HG03378 (cell line): ENCODE measurements at regions not wholly inside any gene's neighbourhood (a gene's known extent, or its start where the extent isn't known, plus 50 kb on each side); places are given as distances from the start of the nearest gene placed in this dataset.
"Not testable (repeated sequence)": the region's sequence is repeated elsewhere in the genome, so short reads cannot be mapped to it uniquely, and the experiment has no call there.

Source experiments
- ATAC-seq: cut with Tn5 transposase; IDR thresholded peaks from one replicate; pipeline ENCODE4 v1.9.1; 2021; ENCODE audit warnings: mild to moderate bottlenecking, moderate library complexity; ENCODE audit not compliant: unreplicated experiment

DNA sequence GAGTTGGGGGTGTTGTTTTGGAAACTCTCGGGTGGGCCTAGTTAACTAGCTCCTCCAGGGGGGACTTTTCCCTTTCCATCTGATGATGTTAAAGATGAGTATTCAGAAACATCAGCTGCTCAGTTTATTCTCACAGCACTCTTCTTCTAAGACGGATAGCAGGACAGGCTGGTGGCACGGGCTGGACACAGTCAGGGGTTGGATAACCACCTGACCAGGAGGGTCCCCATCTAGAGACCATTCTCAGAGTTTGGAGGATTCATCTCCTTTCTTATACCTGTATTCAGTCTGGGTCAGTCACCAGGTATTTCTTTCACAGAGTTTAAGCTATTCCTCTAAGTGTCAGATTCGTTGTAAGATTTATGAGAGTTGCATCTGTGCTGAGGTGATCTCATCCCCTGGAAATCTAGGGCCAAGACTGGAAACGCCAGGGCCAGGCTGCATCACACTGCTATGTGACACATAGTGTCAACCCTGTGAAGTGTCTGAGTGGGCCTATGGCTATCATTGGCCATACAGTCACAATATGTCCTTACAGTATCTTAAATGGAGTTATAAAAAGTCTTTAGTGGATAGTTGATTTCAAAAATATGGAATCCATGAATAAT, 111.7 kb downstream of the FAM50B start:
- no peak for ATAC-seq

DNA sequence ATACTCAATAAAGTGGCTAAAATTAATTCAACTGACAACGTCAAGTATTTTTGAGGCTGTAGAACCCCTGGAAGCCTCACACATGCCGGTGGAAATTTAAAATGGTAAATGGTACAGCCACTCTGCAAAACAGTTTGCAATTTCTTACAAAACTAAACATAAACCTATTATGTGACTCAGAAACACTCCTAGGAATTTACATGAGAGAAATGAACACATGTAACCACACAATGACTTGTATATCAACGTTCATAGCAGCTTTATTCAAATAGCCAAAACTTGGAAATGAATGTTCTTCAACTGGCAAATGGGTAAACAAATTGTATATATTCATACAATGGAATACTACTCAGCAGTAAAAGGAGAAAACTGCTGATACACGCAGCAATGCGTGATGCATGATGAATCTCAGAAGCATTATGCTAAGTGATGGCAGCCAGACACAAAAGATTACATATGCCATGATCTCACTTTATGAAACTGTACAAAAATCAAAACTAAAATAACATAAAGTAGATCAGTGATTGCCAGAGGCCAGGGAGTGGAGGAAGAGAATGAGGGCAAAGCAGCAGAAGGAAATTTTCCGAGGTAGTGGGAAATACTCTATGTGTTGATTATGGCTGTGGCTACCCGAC, 112.5 kb downstream of the FAM50B start:
- no peak for ATAC-seq

DNA sequence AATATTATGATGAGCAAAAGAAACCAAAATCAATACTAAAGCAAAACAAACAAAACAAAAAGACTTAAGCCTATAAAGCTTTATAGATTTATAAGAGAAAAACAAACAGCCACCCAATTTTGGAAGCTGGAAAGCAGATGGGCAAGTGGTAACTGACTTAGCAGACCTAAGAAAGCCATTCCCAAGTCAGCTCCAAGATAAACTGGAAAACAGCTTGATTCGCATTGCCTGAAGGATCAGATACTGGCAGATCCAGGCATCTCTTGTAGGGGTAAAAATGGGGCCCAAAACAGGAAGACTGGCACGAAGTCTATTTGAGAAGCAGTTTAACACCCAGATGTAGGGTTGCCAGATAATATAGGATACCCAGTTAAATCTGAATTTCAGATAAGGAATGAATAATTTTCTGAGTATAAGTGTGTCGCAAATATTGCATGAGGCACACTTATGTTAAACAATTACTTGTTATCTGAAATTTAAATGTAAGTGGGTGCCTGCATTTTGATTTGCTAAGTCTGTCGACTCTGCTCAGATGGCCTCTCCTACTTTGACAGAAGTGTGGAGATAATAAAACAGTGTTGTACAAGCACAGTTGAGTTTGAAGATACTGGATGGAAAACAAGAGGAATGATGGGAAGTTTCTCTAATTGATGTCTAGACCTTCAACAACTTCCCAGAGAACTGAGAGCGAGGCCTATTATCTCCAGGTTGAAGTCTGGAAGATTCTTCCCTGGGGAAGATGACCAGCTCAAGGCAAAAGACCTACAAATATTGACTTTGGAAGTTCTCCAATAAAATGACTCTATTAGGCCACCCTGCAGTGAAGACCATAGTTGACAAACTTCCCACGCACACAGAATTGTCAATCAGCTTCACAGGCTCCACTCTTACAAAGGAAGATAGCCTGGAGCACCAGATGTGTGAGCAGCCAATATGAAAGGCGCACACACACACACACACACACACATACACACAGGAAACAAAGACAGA, 113.4 kb downstream of the FAM50B start:
- no peak for ATAC-seq

DNA sequence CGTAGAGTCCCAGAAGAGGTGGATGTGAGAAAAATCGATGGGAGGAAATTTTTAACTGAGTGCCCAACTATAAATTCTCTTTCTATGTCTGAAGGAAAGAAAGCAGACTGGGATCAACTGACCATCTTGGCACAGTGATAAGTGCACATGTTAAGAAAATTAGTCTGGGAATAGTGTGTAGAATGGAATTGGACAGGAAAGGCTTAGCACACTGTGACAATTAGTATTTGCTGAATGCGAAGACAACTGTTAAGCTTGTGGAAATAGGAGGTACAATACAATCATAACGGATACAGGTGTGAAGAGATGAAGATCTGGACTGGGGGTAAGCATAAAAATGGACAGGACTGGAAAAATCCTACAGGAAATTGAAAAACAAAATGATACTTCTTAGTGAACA, 114.3 kb downstream of the FAM50B start:
- ATAC-seq = no peak

DNA sequence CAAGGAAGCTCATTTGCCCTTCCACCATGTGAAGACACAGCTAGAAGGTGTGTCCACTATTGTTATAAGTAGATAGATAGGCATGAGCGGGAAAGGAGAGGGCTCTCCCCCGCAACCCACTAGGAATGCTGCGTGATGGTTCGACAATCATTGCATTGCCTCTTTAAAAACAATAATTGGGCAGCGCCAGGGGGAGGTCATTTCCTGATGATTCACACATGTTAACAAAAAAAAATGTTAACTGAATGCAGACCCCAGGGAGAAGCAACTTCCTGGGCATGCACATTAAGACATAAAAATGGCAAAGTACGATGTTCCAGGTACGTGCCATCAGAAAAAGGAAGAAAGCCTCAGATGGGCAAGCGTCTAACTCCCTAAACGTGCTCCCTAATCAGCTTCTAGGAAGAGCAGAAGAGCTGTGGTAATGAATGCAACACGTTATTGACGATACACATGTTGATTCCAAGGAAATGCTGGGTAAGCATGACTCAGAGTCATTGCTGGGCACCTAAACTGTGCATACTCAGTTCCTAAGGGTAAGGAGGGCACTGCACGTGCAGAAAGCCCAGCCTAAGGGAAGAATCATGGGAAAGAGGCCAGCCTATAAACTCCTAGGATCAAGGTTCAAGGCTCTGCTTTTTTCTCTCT, 113.7 kb downstream of the FAM217A start:
- ATAC-seq = no peak

DNA sequence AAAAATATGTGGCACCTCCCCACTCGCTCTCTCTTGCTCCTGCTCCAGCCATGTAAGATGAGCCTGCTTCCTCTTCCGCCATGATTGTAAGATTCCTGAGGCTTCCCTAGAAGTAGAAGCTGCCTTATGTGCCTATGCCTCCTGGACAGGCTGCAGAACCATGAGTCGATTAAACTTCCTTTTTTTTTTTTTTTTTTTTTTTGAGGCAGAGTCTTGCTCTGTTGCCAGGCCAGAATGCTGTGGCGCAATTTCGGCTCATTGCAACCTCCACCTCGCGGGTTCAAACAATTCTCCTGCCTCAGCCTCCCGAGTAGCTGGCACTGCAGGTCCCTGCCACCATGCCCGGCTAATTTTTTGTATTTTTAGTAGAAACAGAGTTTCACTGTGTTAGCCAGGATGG, 112.5 kb downstream of the FAM217A start:
- no peak for ATAC-seq

DNA sequence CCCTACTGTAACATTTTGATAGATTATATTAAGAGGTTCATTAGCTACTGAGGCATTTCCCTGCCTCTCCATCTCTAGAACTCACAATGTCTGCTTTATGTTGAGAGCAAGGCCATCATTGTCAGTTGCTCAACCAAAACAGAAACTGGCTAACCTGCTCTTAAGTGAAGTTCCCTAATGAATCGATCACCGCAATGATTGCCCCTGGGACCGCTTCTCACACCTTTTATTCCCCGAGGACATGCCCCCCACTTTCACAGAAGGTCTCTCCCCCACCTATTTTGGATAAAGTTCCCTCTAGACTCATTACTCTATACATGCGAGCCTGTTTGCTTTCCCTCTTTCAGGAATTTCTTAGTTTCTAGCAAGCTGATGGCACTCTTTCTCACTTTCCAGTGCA, 108.8 kb downstream of the FAM217A start:
- ATAC-seq = no peak

DNA sequence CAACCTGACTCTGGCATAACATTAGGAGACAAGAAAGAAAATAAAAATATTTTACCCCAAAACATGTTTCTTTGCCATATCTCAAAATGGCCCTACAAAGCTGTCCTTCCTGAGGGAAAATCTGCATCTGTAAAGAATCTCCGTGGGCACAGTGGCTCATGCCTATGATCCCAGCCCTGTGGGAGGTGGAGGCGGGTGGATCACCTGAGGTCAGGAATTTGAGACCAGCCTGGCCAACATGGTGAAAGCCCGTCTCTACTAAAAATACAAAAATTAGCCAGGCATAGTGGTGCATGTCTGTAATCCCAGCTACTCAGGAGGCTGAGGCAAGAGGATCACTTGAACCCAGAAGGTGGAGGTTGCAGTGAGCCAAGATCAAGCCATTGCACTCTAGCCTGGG, 105.8 kb downstream of the FAM217A start:
- ATAC-seq = not testable (repeated sequence)

DNA sequence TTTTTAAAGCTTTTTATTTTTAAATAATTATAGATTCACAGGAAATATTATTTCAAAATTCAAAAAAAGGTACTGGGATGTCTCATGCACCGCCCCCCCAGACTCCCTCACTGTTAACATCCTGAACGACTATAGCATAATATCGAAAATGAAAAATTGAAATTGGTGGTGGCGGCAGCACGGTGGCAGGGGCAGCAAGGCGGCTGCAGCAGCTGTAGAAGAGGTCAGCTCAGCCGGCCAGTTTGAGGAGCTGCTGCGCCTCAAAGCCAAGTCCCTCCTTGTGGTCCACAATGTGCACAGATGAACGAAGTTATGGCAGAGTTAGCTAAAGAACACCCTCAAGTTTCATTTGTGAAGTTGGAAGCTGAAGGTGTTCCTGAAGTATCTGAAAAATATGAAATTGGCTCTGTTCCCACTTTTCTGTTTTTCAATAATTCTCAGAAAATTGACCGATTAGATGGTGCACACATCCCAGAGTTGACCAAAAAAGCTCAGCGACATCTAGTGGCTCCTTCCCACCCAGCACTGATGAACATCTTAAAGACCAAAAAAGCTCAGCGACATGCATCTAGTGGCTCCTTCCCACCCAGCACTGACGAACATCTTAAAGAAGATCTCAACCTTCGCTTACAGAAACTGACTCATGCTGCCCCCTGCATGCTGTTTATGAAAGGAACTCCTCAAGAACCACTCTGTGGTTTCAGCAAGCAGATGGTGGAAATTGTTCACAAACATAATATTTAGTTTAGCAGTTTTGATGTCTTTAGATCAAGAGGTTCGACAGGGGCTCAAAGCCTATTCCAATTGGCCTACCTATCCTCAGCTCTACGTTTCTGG, 100.8 kb downstream of the FAM217A start:
- ATAC-seq = peak; percentile 76

DNA sequence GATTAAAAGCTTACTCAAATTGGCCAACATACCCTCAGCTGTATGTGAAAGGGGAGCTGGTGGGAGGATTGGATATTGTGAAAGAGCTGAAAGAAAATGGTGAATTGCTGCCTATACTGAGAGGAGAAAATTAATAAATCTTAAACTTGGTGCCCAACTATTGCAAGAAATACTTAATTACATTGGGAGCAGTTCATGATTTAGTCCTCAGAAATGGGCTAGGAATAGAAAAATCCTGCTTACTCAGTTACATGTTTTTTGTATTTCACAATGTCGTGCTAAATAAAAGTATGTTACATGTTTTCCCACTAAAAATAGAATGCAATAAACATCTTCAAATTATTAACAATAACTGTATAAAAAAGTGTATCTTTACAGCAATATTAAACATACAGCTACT, 100.0 kb downstream of the FAM217A start:
- not testable (repeated sequence) for ATAC-seq

DNA sequence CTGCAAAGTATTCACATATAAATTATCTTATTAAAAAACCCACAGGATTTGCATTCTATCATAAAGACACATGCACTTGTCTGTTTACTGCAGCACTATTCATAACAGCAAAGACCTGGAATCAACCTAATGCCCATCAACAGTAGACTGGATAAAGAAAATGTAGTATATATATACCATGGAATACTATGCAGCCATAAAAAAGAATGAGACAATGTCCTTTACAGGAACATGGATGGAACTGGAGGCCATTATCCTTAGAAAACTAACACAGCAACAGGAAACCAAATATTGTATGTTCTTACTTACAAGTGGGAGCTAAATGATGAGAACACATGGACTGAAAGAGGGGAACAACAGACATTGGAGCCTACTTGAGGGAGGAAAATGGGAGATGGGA, 97.0 kb downstream of the FAM217A start:
- no peak for ATAC-seq

DNA sequence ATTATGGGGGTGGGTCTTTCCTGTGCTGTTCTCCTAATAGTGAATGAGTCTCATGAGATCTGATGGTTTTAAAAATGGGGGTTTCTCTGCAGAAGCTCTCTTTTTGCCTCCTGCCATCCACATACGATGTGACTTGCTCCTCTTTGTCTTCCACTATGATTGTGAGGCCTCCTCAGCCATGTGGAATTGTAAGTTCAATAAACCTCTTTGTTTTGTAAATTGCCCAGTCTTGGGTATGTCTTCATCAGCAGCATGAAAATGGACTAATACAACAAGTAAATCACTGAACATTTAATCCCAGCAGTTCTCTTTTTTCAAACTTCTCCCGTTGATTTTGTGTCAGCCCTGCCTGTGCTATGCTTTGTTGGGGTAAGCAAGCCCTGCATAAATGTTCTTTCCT, 95.2 kb downstream of the FAM217A start:
- no peak for ATAC-seq

DNA sequence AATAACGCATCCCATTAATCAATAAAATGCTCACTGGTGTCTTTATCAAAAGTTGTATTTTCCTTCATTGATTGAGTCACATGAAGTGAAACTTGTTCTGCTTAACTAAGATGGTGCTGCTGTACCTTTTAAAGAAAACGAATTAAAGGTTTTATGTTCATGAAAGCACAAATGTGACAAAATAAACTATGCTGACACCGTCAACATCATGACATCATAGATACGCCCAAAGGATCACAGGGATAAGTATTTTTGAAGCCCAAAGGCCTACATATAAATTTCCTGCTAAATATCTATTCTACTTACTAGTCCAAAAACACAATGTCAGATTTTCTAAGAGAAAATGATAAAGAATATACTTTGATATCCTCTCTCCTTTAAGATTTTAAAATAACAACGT, 94.4 kb downstream of the FAM217A start:
- ATAC-seq = no peak

DNA sequence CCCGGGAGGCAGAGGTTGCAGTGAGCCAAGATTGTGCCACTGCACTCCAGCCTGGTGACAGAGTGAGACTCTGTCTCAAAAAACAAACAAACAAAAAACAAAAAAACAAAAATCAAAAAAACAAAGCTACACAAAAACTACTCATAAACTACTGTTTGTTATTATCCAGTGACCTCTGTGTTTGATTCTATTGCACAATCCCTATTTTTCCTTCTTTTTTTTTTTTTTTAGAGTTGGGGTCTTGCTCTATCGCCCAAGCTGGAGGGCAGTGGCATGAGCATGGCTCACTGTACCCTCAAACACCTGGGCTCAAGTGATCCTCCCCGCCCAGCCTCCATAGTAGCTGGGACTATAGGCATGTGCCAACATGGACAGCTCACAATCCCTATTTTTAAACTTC, 92.7 kb downstream of the FAM217A start:
- ATAC-seq = no peak

DNA sequence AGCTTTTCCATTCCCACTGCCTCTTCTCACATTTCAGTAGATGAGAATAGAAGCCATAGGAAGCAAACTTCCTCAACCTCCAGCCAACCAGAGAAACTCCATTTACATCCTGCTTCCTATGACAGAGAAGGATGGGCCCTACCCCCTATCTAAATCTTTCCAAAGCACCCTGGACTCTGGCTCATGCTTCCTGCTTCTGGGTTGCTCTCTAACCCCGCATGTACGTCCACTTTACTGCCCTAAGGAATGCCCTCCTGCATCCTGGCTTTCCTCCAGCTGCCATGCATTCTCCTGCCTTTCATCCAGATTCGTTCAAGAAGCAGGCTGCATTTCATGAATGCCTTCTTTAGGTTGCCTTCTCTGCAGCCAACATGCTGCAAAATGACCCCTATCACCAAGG, 91.9 kb downstream of the FAM217A start:
- ATAC-seq = no peak

DNA sequence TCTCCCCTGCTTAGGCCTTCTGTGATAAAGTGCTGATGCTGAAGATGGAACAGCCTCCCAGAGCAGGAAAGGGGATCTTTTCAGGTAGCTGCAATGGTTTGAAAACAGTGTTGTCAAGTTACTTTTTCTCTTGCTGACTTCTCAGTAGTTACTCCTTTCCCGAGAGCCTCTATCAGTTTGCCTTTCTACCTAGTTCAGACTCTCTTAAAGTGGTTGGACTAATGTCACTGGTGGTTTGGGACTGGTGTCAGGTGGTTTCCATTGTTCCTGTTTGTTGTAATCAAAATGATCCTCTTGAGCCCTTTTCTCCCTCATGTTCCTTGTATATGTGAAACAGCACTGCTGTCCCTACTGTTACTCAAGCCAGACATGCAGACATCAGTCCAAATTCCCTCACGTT, 91.4 kb downstream of the FAM217A start:
- no peak for ATAC-seq

DNA sequence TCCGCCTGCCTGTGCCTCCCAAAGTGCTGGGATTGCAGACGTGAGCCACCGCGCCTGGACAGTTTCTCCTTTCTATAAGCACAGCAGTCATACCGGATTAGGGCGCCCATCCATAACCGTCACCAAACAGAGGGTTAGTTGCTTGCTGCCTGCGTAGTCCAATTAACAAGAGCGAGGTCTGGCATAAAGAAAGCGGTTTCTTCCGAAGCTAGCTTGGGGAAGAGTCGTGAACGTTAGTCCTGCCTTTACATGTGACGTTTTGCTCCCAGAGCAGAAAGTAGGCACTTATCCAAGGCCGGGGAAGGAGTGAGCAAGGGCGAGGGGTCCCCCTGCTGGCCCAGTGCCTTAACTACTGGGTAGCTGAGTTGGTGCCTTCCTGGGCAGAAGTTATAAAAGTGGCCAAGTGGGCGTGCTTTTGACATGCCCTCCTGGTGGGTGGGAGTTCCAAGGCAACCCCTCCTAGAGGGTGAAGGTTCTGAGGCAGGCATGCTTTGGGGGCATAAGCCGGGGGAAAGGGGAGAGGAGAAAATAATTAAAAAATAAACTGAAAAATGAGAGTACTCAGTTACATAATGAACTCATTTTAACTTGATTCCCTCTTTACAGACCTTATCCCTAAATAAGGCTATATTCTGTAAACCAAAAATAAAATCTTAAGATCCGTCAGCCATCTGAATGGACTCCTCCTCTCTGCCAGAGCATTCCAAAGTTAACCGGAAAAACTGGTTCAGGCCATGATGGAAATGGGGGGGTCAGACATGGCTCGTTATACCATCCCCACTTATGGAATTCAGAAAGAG, 88.0 kb downstream of the FAM217A start:
- ATAC-seq = no peak

DNA sequence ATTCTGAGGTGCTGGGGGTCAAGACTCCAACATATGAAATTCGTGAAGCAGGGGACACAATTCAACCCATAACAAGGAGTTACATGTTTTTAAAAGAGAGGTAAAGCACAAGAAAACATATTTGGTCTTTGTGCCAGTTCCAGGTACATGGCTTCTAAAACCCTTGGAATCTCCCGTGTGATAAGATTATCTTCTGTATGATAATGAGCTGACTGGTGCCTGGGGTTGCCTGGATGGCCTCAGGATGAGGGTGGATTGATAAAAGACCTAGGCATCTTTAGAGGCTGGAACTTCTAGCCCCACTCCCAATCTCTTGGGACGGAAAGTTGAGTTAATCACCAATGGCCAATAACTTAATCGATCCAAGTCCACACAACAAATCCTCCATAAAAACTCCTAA, 87.0 kb downstream of the FAM217A start:
- ATAC-seq = no peak

DNA sequence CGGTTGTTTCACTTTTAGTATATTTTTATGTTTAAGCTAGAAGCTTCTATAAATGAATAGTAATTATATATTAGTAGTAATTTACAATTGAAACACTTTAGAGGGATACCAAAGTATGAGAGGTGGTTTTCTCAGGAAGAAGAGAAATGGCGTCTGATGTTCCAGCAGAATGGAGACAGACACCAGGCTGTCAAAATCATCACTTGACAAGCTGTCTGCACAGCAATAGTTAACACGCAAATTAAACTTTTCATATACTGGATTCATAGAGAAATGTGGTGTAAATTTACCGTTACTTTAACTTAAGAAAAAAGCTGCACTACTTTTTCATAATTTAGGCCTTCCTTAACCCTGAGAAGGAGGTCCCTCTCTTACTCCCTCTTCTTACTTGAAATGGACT, 82.6 kb downstream of the FAM217A start:
- ATAC-seq = no peak
